ENCODE measurements at regions not wholly inside any gene's neighbourhood (a gene's known extent, or its start where the extent isn't known, plus 50 kb on each side); places are given as distances from the start of the nearest gene placed in this dataset.

GRCh38 chr5:68544648-68545552 lies 329.3 kb downstream of the PIK3R1 start:
- DNase-seq, result no peak

GRCh38 chr5:68545636-68546295 lies 330.2 kb downstream of the PIK3R1 start:
- no peak for DNase-seq

- DNase-seq, result no peak
These were observed 331.5 kb downstream of the PIK3R1 start for GRCh38 chr5:68547056-68547455.

- no peak for DNase-seq
These were observed 332.1 kb downstream of the PIK3R1 start for GRCh38 chr5:68547622-68548021.

- no peak for DNase-seq
These were observed 333.6 kb downstream of the PIK3R1 start for GRCh38 chr5:68548959-68549676.

- DNase-seq, result no peak
These were observed 334.5 kb downstream of the PIK3R1 start for GRCh38 chr5:68550015-68550414.

- DNase-seq, result no peak
These were observed 335.9 kb downstream of the PIK3R1 start for GRCh38 chr5:68551436-68551835.

- peak; percentile 68 for DNase-seq
These were observed 339.2 kb downstream of the PIK3R1 start for GRCh38 chr5:68554571-68555279.

- no peak for DNase-seq
These were observed 340.5 kb downstream of the PIK3R1 start for GRCh38 chr5:68555907-68556681.

- DNase-seq, result no peak
These were observed 341.8 kb downstream of the PIK3R1 start for GRCh38 chr5:68557162-68557936.

GRCh38 chr5:68562308-68562707 lies 346.8 kb downstream of the PIK3R1 start:
- peak; percentile 15 for DNase-seq

GRCh38 chr5:68565427-68565826 lies 349.9 kb downstream of the PIK3R1 start:
- no peak for DNase-seq

- DNase-seq, result no peak
These were observed 361.2 kb downstream of the PIK3R1 start for GRCh38 chr5:68576805-68577204.

GRCh38 chr5:68582284-68582683 lies 366.7 kb downstream of the PIK3R1 start:
- DNase-seq, result no peak

GRCh38 chr5:68587171-68587570 lies 371.6 kb downstream of the PIK3R1 start:
- no peak for DNase-seq

GRCh38 chr5:68591850-68592249 lies 376.3 kb downstream of the PIK3R1 start:
- no peak for DNase-seq

GRCh38 chr5:68592351-68592750 lies 376.8 kb downstream of the PIK3R1 start:
- DNase-seq, result no peak

- DNase-seq, result peak; percentile 28
These were observed 377.7 kb downstream of the PIK3R1 start for GRCh38 chr5:68593211-68593671.

GRCh38 chr5:68612972-68613371 lies 397.4 kb downstream of the PIK3R1 start:
- no peak for DNase-seq

- DNase-seq, result no peak
These were observed 402.9 kb downstream of the PIK3R1 start for GRCh38 chr5:68618501-68618900.

- no peak for DNase-seq
These were observed 411.4 kb downstream of the PIK3R1 start for GRCh38 chr5:68627001-68627400.

Measured in DMS 273 treated with DMSO at 0.1 percent for 48 hours (cell line).